HG03280 (cell line): ENCODE measurements at regions not wholly inside any gene's neighbourhood (a gene's known extent, or its start where the extent isn't known, plus 50 kb on each side); places are given as distances from the start of the nearest gene placed in this dataset.
"Not testable (repeated sequence)": the region's sequence is repeated elsewhere in the genome, so short reads cannot be mapped to it uniquely, and the experiment has no call there.

Experiments
- ATAC-seq: cut with Tn5 transposase; IDR thresholded peaks from one replicate; pipeline ENCODE4 v1.9.1; 2021; ENCODE audit warnings: mild to moderate bottlenecking, moderate library complexity; ENCODE audit not compliant: unreplicated experiment

- ATAC-seq: no peak
Measured at GRCh38 chr16:63684149-63685101, 1437.4 kb downstream of the CDH11 start.

GRCh38 chr16:63682844-63683243, 1439.0 kb downstream of the CDH11 start:
- ATAC-seq: no peak

GRCh38 chr16:63672493-63672892, 1449.4 kb downstream of the CDH11 start:
- ATAC-seq: no peak

- ATAC-seq: no peak
Measured at GRCh38 chr16:63663155-63663554, 1458.7 kb downstream of the CDH11 start.

- ATAC-seq: no peak
Measured at GRCh38 chr16:63655846-63656245, 1466.0 kb downstream of the CDH11 start.

- ATAC-seq: no peak
Measured at GRCh38 chr16:63653044-63653839, 1468.6 kb downstream of the CDH11 start.

GRCh38 chr16:63652091-63652490, 1469.8 kb downstream of the CDH11 start:
- no peak for ATAC-seq

GRCh38 chr16:63650550-63650949, 1471.3 kb downstream of the CDH11 start:
- no peak for ATAC-seq

GRCh38 chr16:63633706-63634445, 1488.0 kb downstream of the CDH11 start:
- not testable (repeated sequence) for ATAC-seq

GRCh38 chr16:63629272-63629671, 1492.6 kb downstream of the CDH11 start:
- no peak for ATAC-seq

GRCh38 chr16:63628812-63629211, 1493.1 kb downstream of the CDH11 start:
- no peak for ATAC-seq

- no peak for ATAC-seq
Measured at GRCh38 chr16:63625126-63625525, 1496.7 kb downstream of the CDH11 start.

- ATAC-seq: no peak
Measured at GRCh38 chr16:63623551-63624039, 1498.3 kb downstream of the CDH11 start.

GRCh38 chr16:63618896-63619485, 1502.9 kb downstream of the CDH11 start:
- ATAC-seq: no peak

- ATAC-seq: no peak
Measured at GRCh38 chr16:63617990-63618763, 1503.7 kb downstream of the CDH11 start.

GRCh38 chr16:63617047-63617989, 1504.5 kb downstream of the CDH11 start:
- no peak for ATAC-seq

- ATAC-seq: no peak
Measured at GRCh38 chr16:63614429-63614828, 1507.4 kb downstream of the CDH11 start.

GRCh38 chr16:63613701-63614100, 1508.2 kb downstream of the CDH11 start:
- ATAC-seq: no peak
